HG03064 (cell line): ENCODE measurements at regions not wholly inside any gene's neighbourhood (a gene's known extent, or its start where the extent isn't known, plus 50 kb on each side); places are given as distances from the start of the nearest gene placed in this dataset.
"Not testable (repeated sequence)": the region's sequence is repeated elsewhere in the genome, so short reads cannot be mapped to it uniquely, and the experiment has no call there.

Source experiments
- ATAC-seq: cut with Tn5 transposase; IDR thresholded peaks from one replicate; pipeline ENCODE4 v1.9.1; 2021; ENCODE audit warnings: low read depth; ENCODE audit not compliant: unreplicated experiment

DNA sequence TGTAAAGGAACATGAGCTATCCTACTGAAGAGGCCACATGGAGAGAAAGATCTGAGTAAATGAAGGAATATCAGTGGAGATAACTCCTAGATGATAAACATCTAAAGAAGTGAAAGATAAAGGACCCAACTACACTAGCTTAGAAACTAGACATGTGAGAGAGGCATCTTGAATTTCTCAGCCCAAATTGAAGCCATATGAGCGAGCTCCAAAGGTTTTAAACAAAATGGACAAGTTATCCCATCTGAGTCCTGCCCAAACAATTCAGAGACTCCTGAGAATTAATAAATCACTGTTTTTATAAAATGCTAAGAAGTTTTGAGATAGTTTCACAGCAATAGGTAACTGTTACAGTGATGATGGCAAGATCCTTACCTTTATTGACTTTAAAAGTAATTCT lies 438.9 kb downstream of the NAV3 start:
- ATAC-seq: no peak

DNA sequence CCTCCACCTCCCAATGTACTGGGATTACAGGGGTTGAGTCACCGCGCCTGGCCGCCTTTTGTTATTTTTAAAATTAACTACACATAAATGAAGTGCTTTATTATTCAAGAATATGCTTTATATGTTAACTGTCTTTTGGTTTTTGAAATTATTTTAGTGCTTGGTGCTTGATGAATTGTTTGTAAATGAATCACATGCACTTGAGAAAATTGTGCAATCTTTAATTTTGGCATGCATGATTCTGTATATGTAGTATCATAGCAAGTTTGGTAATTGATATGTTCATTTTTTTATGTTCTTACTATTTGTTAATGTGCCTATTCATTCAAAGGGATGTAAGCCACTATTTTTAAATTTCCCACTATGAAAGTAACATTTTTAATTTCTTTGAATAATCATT lies 440.9 kb downstream of the NAV3 start:
- no peak for ATAC-seq

DNA sequence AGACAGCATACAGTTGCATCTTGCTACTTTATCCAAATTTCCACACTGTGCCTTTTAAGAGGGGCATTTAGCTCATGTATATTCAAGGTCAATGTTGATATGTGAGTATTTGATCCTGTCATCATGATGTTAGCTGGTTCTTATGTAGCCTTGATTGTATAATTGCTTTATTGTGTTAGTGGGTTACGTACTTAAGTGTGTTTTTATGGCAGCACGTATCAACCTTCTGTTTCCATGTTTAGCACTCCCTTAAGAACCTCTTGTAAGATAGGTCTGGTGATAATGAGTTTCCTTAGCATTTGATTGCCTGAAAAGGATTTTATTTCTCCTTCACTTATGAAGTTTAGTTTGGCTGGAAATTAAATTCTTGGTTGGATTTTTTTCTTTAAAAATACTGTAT lies 445.2 kb downstream of the NAV3 start:
- ATAC-seq: no peak

DNA sequence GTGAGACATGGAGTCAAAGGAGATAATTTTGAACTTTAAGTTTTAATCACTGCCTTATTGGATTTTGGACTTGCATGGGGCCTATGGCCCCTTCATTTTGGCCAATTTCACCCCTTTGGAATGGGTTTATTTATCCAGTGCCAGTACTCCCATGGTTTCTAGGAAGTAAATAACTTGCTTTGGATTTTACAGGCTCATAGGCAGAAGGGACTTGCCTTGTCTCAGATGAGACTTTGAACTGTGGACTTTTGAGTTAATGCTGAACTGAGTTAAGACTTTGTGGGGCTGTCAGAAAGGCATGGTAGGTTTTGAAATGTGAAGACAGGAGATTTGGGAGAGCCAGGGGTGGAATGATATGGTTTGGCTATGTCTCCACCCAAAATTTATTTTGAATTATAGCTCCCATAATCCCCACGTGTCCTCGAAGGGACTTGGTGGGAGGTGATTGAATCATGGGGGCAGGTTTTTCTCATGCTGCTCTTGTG lies 448.1 kb downstream of the NAV3 start:
- ATAC-seq: no peak

DNA sequence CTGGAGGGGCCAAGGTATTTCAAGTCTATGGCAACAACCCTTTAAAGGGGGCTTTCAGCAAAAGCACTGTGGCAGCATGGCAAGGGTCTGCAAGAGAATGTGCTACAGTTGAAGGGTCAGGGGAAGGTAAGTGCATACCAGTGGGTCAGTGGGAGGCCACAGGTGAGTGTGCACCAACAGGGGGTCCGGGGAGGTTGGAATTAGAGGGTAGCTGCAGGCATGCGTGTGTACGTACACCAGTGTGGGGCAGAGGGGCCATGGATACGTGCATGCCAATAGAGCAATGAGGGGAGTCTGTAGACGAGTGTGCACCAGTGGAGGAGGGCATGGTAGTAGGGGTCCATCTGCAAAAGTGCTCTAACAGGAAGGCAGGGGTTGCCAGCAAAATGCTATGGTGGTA lies 448.9 kb downstream of the NAV3 start:
- ATAC-seq: no peak

DNA sequence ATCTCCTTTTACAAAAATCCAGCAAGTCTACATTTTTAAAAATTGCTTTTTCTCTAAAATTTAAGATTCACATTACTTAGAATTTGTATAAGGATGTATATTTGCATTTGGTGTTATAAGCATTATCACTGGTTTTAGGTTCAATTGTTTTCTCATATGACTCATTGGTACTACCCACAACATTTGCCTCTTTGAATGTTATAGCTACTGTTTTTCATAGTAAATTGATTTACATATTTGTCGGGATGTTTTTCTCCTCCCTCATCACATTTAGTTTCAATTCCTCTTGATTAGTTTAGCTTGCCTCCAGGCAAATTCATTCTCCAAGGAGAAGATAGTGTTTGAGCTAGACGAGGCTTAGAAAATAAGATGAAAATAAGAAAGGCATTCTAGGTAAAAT lies 450.4 kb downstream of the NAV3 start:
- ATAC-seq: not testable (repeated sequence)

DNA sequence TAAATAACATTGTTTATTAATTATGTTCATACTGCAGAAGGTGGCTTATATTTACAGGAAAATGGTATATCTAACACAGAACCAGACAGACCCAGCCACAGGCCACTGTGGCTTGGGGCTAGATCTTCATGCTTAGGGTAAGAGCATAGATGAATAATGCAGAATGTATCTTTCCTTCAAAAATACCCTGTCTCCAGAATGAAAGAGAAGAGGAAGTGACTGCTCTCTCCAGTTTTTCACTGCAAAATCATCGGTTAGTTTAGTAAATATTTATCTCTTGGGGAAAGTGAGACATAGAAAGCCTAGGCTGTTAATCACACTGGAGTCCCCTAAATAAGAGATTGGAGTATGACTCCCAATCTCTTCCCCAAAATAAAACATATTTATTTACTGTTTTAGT lies 453.7 kb downstream of the NAV3 start:
- no peak for ATAC-seq

DNA sequence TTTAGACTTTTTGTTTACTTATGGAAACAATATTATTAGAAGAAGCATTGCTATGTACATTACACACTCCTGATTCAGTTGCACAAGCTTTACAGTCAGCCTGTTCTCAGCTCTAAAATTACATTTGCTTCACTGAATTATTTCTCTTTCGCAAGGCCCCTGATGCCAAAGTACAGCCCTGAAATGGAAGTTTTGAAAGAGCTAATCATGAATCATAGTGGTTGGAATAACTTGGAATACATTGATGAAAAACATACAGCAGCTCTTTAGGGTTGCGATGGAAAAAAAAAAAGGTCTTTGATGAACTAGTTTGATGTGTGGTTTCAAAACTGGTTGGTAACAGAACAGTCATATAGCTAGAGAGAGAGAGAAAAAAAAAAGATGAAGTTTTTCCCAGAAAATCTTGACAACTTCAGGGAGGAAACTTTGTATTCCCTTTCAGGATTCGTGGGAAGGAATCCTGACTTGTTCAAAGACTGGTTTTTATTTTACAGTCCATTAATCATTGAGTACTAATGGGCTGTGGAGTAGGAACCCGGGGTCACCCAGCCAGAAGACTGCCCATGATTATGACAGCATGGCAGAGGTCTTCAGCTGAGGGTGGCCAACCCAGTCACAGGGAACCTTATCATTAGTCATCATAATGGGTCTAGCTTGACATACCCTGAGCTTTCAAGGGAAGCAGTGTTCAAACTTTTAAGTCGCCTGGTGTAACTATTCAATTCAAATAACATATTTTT lies 460.1 kb downstream of the NAV3 start:
- no peak for ATAC-seq

DNA sequence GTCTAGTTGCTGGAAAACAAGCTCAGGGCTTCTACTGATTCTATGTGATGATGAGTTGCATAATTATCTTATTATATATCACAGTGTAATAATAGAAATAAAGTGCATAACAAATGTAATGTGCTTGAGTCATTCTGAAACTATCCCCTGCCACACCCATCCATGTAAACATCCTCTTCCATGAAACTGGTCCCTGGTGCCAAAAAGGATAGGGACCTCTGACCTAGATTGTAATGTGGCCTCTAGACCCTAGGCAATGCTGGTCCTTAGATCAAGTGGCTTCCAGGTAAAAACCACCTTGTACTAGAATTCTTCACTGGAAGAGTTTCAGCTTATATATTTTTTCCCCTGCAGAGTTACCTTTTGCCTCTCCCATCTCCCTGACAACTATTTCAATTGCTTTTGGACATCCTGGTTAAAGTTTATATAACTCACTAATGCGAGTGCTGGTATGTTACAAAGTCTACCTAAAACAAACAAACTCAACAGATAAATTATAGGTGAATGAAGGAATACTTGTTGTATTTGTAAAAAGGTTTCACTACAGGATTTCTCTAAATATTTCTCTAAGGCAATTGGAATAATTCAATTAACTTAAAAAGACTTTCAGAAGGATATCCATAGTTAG lies 462.5 kb downstream of the NAV3 start:
- ATAC-seq: no peak

DNA sequence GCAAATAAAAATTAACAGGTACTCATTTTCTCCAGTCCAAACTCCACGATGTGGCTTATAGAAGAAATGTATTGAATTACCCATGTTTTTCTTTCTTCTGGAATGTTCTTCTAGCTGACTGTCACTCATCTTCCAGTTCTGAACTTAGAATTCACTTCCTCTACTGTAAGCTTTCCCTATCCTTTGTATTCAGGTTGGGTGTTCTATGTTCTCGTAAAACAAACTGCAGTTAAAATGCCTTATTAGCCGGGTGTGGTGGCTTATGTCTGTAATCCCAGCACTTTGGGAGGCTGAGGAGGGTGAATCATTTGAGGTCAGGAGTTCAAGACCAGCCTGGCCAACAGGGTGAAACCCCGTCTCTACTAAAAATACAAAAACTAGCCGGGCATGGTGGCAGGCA lies 470.6 kb downstream of the NAV3 start:
- not testable (repeated sequence) for ATAC-seq

DNA sequence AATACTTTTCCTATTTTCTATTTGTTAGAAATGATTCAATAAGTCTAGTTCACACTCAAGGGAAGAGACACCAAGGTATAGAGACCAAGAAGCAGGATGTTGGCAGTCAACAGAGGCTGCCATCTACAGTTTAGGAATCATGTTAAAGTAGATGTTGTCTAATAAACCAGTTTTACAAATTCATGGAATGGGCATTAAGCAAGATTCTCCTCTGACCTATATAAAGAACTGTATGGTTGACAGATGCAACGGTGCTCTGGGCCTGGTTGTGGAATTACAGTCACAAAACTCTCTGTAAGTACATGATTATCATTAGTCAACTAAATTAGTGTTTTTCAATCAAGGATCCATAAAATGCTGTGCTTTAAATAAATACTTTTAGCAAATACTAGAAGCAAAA lies 475.1 kb downstream of the NAV3 start:
- ATAC-seq: no peak

DNA sequence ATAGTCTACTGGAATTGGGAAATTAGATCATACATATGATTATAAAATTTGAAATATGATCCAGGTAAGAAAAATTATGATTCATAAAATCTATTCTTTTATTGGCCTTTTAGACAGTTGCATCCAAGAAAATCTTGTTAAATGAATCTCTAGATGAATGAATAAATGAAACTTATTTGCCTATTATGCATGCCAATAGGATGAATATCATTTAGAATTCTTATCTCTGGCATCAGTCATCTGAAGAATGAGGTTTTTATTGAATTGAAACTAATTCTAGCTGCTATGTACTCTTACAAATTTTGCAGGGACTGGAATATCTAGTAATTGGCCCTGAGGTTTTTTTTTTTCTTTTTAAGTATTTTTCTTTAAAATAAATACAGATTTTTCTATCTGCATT lies 475.5 kb downstream of the NAV3 start:
- ATAC-seq: no peak

DNA sequence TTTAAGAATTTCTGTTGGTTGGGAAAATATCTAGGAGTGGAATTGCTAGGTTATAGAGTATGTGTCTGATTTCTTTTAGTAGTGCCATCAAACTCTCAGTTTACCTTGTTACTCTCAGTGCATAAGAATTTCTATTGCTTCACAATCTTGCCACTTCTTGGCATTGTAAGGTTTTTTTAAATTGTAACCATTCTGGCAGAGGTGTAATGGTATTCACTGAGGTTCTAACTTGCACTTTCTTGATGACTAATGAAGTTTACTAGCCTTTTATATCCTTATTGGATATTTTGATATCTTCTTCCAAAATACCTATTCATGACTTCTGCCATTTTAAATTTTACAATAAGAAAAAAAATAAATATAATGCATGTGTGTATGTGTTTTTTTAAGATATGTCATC lies 478.0 kb downstream of the NAV3 start:
- no peak for ATAC-seq

DNA sequence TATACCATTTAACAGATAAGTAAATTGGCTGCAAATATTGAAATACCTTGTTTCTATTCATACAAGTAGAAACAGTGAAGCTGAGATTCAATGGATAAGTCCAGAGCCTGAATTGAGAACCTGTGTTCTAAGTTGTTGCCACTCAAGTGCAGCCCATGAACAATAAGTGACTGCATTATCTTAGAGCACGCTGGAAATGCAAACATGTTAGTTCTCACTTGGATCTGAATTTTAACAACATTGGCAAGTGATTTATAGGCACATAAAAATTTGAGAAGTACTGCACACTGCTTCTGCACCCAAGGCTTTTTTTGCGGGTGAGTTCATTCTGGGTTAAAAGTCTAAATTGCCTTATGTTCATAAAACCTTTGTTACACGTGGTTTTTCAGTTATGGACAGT lies 484.3 kb downstream of the NAV3 start:
- no peak for ATAC-seq

DNA sequence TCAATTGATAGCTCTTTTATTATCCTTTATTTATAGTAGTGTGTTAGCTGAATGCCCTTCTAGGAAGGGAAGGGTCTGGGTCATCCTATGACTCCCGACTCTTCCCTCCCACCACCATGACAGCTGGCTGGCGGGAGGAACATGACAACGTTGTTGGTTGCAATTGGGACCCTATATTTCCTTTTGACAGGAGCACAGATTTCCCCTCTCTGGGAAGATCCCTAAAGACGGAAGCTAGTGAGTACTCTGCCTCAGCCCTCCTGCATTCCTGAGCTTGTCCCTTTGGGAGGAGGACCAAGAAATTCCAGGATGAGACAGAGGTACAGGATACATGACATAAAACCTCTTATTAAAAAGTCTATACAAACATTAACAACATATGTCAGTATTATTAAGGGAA lies 485.4 kb downstream of the NAV3 start:
- no peak for ATAC-seq

DNA sequence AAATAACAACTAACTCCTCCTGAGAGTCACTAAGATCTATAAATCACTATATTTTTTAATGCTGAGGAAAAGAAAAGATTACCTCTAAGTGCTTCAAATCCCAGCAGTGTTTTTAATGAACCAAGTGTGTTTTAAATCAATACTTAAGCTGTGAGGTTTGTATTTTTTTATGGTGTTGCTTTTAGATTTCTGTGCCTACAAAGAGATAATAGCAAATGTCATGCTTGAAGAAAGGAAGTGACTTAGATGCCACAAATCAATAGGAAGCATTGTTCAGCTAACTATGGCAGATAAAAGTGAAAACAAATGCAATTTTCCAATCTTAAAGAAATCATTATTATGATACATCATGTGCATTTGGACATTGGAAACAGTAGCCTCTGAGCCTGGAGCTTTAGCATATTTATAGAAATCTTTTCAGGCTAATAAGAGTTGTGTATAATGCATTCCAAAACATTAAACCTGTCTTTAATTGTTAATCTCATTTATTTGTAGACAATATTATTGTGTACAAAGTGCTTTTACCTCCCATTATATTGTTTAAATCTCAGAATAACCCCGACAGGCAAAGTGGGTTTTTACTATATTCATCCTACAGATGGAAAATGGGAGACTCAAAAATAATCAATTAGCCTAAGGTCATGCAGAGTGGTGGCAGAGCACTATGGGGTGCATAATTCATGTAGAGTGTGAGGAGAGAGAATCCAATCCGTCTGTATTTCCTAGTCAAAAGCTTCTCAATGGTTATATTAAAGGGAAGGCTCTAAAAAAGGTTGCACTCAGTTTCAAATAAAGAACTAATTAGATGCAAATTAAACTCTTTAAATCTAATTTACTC lies 486.2 kb downstream of the NAV3 start:
- no peak for ATAC-seq

DNA sequence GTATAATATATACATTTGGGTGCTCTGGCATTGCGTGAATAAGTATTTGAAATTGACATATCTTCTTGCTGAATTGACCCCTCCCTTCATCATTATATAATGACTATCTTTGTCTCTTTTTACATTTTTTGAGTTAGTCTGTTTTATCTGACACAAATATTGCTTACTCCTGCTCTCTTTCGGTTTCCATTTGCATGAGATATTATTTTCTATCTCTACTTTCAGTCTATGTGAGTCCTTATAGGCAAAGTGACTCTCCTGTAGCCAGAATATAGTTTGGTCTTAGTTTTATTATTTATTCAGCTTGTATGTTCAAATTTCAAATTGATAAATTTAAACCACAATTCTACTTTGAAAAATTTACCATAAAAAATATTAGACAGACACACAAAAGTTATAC lies 491.0 kb downstream of the NAV3 start:
- no peak for ATAC-seq

DNA sequence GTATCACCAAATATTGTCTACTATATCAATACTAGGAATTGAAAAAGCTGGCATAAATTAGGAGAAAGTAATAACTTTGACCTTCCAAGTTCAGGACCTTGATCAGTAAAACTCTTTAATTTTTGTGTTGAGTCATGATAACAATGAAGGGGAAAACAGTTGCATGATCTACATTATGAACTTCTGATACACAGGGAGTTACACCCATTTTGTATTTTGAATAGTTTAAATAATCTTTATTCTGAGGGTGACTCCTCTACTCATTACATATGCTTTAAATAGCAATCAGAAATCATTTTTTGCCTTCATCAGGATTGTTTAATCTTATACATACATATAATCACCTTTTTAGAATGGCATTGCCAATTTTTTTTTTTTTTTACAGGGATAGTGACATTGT lies 492.5 kb downstream of the NAV3 start:
- ATAC-seq: no peak

DNA sequence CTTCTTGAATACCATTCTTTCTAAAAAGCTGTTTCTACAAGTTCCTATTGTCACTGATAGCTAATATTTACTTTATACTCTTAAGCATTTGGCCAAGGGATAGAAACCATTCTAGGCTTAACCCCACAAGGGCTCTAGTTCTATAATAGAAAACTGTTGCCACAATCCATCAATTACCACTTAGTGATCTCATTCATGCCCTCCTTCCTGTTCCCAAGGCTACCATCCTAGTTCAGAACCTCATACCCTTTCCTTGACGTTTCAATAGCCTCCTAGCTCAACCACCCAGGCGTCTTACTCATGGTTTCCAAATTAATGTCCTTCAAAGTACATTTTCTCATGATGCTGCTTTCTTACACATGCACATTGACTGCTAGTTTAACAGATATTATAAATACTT lies 493.5 kb downstream of the NAV3 start:
- ATAC-seq: no peak

DNA sequence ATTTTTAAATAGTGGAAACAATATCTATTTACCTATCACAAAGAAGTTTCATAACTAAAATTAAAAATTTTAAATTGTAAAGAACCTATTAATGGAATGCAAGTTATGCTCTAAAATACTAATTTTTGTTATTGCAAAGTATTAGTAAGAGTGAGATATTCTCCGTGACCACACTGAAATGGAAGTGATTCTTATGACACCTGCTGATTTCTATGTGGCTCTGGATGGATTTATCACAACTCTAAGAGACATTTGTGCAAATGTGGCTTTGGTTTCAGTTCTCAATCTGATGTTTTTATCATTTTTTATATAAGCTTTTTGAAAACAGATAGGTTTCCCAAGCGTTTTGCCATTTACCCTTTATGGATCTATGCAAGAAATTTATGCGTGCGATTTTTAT lies 497.8 kb downstream of the NAV3 start:
- no peak for ATAC-seq

DNA sequence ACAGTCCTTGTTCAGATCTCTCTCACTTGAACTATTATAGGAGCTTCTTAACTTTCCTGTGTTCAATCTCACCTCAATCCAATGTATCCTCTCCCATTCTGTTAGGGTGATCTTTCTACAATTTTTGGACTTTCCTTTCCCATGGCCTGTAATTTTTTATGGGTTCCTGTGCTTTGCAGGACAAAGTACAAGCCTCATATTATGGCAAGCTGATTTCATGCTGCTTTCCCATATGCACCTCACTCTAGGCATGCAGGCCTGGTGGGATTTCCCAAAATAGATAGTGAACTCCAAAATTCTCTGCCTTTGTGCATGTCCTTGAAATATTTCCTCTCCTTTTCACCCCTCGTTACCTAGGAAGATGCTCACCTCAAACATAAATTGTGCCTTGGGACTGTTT lies 499.4 kb downstream of the NAV3 start:
- ATAC-seq: no peak

DNA sequence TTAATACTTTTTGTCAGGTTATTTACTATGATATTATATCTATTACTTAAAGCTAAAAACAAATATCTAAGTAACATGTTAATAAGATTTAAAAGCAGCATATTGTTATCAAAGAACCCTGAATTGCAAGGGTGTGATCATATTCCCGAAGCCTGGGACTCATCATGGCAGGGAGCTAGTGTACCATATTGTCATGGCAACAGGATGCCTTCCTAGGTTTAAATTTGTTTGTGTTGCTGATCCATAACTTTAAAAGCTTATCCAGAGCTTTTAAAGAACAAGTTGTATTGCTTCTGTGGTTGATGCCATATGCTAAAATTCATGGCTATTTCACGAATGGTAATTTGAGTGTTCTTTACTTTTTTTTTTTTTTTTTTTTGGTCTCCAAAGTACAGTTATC lies 500.5 kb downstream of the NAV3 start:
- ATAC-seq: no peak
